HG02981 (cell line): ENCODE measurements at regions not wholly inside any gene's neighbourhood (a gene's known extent, or its start where the extent isn't known, plus 50 kb on each side); places are given as distances from the start of the nearest gene placed in this dataset.
A peak's percentile ranks its signal among the peaks of the same experiment; 100 is the strongest.

Experiments used
- ATAC-seq: cut with Tn5 transposase; IDR thresholded peaks from one replicate; pipeline ENCODE4 v1.9.1; 2021; ENCODE audit warnings: mild to moderate bottlenecking, moderate library complexity; ENCODE audit not compliant: unreplicated experiment

GRCh38 chr6:109315341-109316110, 66.7 kb downstream of the CD164 start:
- ATAC-seq, result no peak

GRCh38 chr6:109314313-109314712, 68.0 kb downstream of the CD164 start:
- ATAC-seq, result no peak

- ATAC-seq, result no peak
These were observed 69.1 kb downstream of the CD164 start for GRCh38 chr6:109313139-109313538.

- no peak for ATAC-seq
These were observed 70.8 kb downstream of the CD164 start for GRCh38 chr6:109311471-109311870.

- no peak for ATAC-seq
These were observed 72.3 kb downstream of the CD164 start for GRCh38 chr6:109309917-109310316.

GRCh38 chr6:109308018-109308492, 74.2 kb downstream of the CD164 start:
- no peak for ATAC-seq

- ATAC-seq, result no peak
These were observed 75.5 kb downstream of the CD164 start for GRCh38 chr6:109306733-109307132.

- no peak for ATAC-seq
These were observed 77.2 kb downstream of the CD164 start for GRCh38 chr6:109305028-109305427.

- ATAC-seq, result peak; percentile 67
These were observed 77.8 kb downstream of the CD164 start for GRCh38 chr6:109304284-109305015.

GRCh38 chr6:109303640-109304283, 78.5 kb downstream of the CD164 start:
- ATAC-seq, result no peak

GRCh38 chr6:109303164-109303563, 79.1 kb downstream of the CD164 start:
- no peak for ATAC-seq

DNA sequence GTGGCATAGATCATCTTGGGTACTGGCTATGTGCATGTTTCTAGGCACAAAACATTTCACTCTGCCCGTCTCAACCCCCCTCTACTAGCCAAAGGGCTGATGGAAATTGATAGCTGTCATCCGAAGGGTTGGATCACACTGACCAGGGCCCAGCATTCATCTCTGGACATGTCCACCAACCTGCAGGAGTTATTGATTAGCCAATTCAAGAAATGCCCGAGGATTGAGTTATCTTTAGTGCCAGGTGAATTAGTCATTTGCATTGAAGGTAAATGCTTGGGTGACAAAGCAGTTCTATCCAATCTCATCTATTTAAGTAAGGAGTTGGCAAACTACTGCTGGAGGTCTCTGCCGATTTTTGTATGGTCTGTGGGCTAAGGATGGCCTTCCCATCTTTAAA, 80.1 kb downstream of the CD164 start:
- no peak for ATAC-seq

GRCh38 chr6:109301418-109301817, 80.8 kb downstream of the CD164 start:
- no peak for ATAC-seq

- no peak for ATAC-seq
These were observed 81.4 kb downstream of the CD164 start for GRCh38 chr6:109300874-109301273.

GRCh38 chr6:109299776-109300564, 82.3 kb downstream of the CD164 start:
- no peak for ATAC-seq

DNA sequence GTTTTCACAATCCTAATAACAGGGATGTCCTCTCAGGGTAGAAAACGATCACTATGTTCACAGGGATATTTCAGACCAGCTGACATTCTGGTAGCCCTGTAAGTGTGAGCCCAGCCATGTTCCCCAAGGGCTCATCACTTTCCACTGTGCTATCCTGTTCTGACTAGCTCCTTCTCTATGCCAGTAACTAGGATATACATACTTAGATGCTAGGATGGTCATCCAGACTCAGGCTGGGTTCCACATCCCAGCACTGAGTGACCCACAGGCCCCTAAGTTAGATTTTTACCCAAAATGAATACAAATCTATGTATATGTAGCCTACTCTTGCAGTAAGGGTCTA, 83.0 kb downstream of the CD164 start:
- ATAC-seq, result no peak

DNA sequence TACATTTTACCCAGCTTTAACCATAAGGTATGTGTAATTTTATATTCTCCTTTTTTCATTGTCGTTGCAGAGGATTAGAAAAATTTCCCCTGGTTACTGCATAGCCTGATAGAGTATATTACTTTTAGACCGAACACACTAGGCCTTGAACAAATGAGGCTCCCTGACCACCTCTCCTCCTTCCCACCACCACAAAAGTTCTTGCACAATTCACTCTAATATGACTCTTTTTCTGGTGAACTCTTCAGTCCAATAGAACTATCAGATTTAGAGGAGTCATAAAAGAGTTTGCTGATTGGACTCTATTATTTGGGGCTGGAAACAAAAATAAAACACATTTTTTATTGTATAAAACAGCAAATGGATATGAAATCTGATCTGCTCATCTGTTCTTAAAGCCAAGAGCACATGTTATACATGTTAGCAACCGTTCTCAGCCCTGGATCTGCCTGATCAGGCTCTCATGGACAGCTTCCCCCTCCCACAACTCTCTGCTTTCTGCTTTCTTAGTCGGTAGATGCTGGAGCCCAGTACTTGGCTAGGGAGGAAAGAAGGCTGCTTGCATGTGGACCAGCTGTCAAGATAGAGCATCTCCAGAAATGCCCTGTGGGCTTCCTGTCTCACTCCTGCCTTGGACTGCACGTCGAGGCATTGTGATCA, 83.5 kb downstream of the CD164 start:
- ATAC-seq, result no peak

- ATAC-seq, result no peak
These were observed 84.7 kb downstream of the CD164 start for GRCh38 chr6:109297406-109298110.

DNA sequence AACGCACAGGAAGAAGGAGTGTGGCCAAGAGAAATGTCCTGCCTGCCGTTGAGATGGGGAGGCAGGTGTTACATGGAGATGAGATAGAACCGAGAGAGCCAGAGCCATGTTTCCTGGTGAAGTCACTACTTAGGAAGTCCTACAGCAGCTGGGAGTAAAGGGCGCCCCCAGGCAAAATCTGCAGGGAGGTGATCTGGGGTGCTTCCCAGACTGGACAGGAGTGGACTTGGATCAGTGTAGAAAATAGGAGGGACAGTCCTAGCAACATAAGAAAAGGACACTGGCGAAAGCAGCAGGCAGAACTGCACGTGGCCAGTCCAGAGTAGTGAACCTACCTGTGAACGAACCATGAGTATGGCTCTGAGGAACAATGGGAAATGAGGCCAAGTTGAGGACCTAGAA, 85.3 kb downstream of the CD164 start:
- ATAC-seq, result no peak

- no peak for ATAC-seq
These were observed 85.8 kb downstream of the CD164 start for GRCh38 chr6:109296452-109296851.
